ENCODE measurements at regions not wholly inside any gene's neighbourhood (a gene's known extent, or its start where the extent isn't known, plus 50 kb on each side); places are given as distances from the start of the nearest gene placed in this dataset.

GRCh38 chr2:187274146-187274545 is 173.9 kb downstream of the CALCRL start:
- Histone ChIP-seq H3K9me3 (ENCODE audit: control insufficient read depth, insufficient read depth, low read length) (no peaks in the 10 kb centered on the region), H3K27ac (ENCODE audit: low read depth, low read length) (no peak overlapping the region), H3K27me3 (ENCODE audit: control insufficient read depth, insufficient read depth, low read length) (no peaks in the 10 kb centered on the region), H3K4me1 (ENCODE audit: control insufficient read depth, insufficient read depth, low read length) (peaks cover 5% of the 10 kb centered on the region; the same call in 1 of the 2 replicates), H3K9ac (ENCODE audit: low read depth, low read length) (no peak overlapping the region), H3K4me3 (ENCODE audit: low read depth, low read length) (no peak overlapping the region), H3K36me3 (ENCODE audit: control insufficient read depth, insufficient read depth, low read length) (no peaks in the 10 kb centered on the region)

- Histone ChIP-seq H3K36me3 (ENCODE audit: control insufficient read depth, insufficient read depth, low read length) (no peaks in the 10 kb centered on the region), H3K9ac (ENCODE audit: low read depth, low read length) (no peak overlapping the region), H3K9me3 (ENCODE audit: control insufficient read depth, insufficient read depth, low read length) (no peaks in the 10 kb centered on the region), H3K27ac (ENCODE audit: low read depth, low read length) (no peak overlapping the region), H3K4me1 (ENCODE audit: control insufficient read depth, insufficient read depth, low read length) (peaks cover 4% of the 10 kb centered on the region; the same call in 1 of the 2 replicates), H3K4me3 (ENCODE audit: low read depth, low read length) (no peak overlapping the region), H3K27me3 (ENCODE audit: control insufficient read depth, insufficient read depth, low read length) (no peaks in the 10 kb centered on the region)
Observed at GRCh38 chr2:187272255-187272654, 175.8 kb downstream of the CALCRL start.

- no peak overlapping the region for H3K4me3 ChIP-seq (ENCODE audit: low read depth, low read length)
- no peak overlapping the region for H3K9ac ChIP-seq (ENCODE audit: low read depth, low read length)
- H3K27ac ChIP-seq (ENCODE audit: low read depth, low read length): no peak overlapping the region
- no peaks in the 10 kb centered on the region for H3K27me3 ChIP-seq (ENCODE audit: control insufficient read depth, insufficient read depth, low read length)
- no peaks in the 10 kb centered on the region for H3K36me3 ChIP-seq (ENCODE audit: control insufficient read depth, insufficient read depth, low read length)
- peaks cover 2% of the 10 kb centered on the region; the same call in 1 of the 2 replicates for H3K4me1 ChIP-seq (ENCODE audit: control insufficient read depth, insufficient read depth, low read length)
- no peaks in the 10 kb centered on the region for H3K9me3 ChIP-seq (ENCODE audit: control insufficient read depth, insufficient read depth, low read length)
Observed at GRCh38 chr2:187271825-187272224, 176.2 kb downstream of the CALCRL start.

- H3K27me3 ChIP-seq (ENCODE audit: control insufficient read depth, insufficient read depth, low read length): no peaks in the 10 kb centered on the region
- peaks cover 34% of the 10 kb centered on the region for H3K4me1 ChIP-seq (ENCODE audit: control insufficient read depth, insufficient read depth, low read length)
- no peak overlapping the region for H3K4me3 ChIP-seq (ENCODE audit: low read depth, low read length)
- H3K9me3 ChIP-seq (ENCODE audit: control insufficient read depth, insufficient read depth, low read length): no peaks in the 10 kb centered on the region
- no peak overlapping the region for H3K27ac ChIP-seq (ENCODE audit: low read depth, low read length)
- no peaks in the 10 kb centered on the region for H3K36me3 ChIP-seq (ENCODE audit: control insufficient read depth, insufficient read depth, low read length)
- H3K9ac ChIP-seq (ENCODE audit: low read depth, low read length): no peak overlapping the region
Observed at GRCh38 chr2:187266645-187267044, 181.4 kb downstream of the CALCRL start.

GRCh38 chr2:187266147-187266546 is 181.9 kb downstream of the CALCRL start:
- no peaks in the 10 kb centered on the region for H3K36me3 ChIP-seq (ENCODE audit: control insufficient read depth, insufficient read depth, low read length)
- no peak overlapping the region for H3K9ac ChIP-seq (ENCODE audit: low read depth, low read length)
- peaks cover 34% of the 10 kb centered on the region for H3K4me1 ChIP-seq (ENCODE audit: control insufficient read depth, insufficient read depth, low read length)
- H3K27ac ChIP-seq (ENCODE audit: low read depth, low read length): no peak overlapping the region
- H3K27me3 ChIP-seq (ENCODE audit: control insufficient read depth, insufficient read depth, low read length): no peaks in the 10 kb centered on the region
- no peak overlapping the region for H3K4me3 ChIP-seq (ENCODE audit: low read depth, low read length)
- H3K9me3 ChIP-seq (ENCODE audit: control insufficient read depth, insufficient read depth, low read length): no peaks in the 10 kb centered on the region

- Histone ChIP-seq H3K27ac (ENCODE audit: low read depth, low read length) (no peak overlapping the region), H3K4me1 (ENCODE audit: control insufficient read depth, insufficient read depth, low read length) (peaks cover 34% of the 10 kb centered on the region), H3K4me3 (ENCODE audit: low read depth, low read length) (no peak overlapping the region), H3K9me3 (ENCODE audit: control insufficient read depth, insufficient read depth, low read length) (no peaks in the 10 kb centered on the region), H3K36me3 (ENCODE audit: control insufficient read depth, insufficient read depth, low read length) (no peaks in the 10 kb centered on the region), H3K9ac (ENCODE audit: low read depth, low read length) (peak overlapping the region; percentile 48; the same call in 1 of the 2 replicates), H3K27me3 (ENCODE audit: control insufficient read depth, insufficient read depth, low read length) (no peaks in the 10 kb centered on the region)
Observed at GRCh38 chr2:187264612-187265011, 183.4 kb downstream of the CALCRL start.

GRCh38 chr2:187263675-187264560 is 184.1 kb downstream of the CALCRL start:
- Histone ChIP-seq H3K27me3 (ENCODE audit: control insufficient read depth, insufficient read depth, low read length) (no peaks in the 10 kb centered on the region), H3K9ac (ENCODE audit: low read depth, low read length) (peak overlapping the region; percentile 48; the same call in 1 of the 2 replicates), H3K4me1 (ENCODE audit: control insufficient read depth, insufficient read depth, low read length) (peaks cover 34% of the 10 kb centered on the region), H3K27ac (ENCODE audit: low read depth, low read length) (peak overlapping the region; percentile 53), H3K9me3 (ENCODE audit: control insufficient read depth, insufficient read depth, low read length) (no peaks in the 10 kb centered on the region), H3K4me3 (ENCODE audit: low read depth, low read length) (peak overlapping the region; percentile 22), H3K36me3 (ENCODE audit: control insufficient read depth, insufficient read depth, low read length) (no peaks in the 10 kb centered on the region)

- Histone ChIP-seq H3K9ac (ENCODE audit: low read depth, low read length) (no peak overlapping the region), H3K4me1 (ENCODE audit: control insufficient read depth, insufficient read depth, low read length) (peaks cover 34% of the 10 kb centered on the region), H3K36me3 (ENCODE audit: control insufficient read depth, insufficient read depth, low read length) (no peaks in the 10 kb centered on the region), H3K4me3 (ENCODE audit: low read depth, low read length) (no peak overlapping the region), H3K27me3 (ENCODE audit: control insufficient read depth, insufficient read depth, low read length) (no peaks in the 10 kb centered on the region), H3K27ac (ENCODE audit: low read depth, low read length) (no peak overlapping the region), H3K9me3 (ENCODE audit: control insufficient read depth, insufficient read depth, low read length) (no peaks in the 10 kb centered on the region)
Observed at GRCh38 chr2:187261705-187262104, 186.3 kb downstream of the CALCRL start.

- H3K9me3 ChIP-seq (ENCODE audit: control insufficient read depth, insufficient read depth, low read length): 0 out of 2 replicates have a peak, but pooled peaks cover 3% of the 10 kb centered on the region
- no peak overlapping the region for H3K9ac ChIP-seq (ENCODE audit: low read depth, low read length)
- no peak overlapping the region for H3K4me3 ChIP-seq (ENCODE audit: low read depth, low read length)
- no peaks in the 10 kb centered on the region for H3K36me3 ChIP-seq (ENCODE audit: control insufficient read depth, insufficient read depth, low read length)
- H3K4me1 ChIP-seq (ENCODE audit: control insufficient read depth, insufficient read depth, low read length): no peaks in the 10 kb centered on the region
- no peaks in the 10 kb centered on the region for H3K27me3 ChIP-seq (ENCODE audit: control insufficient read depth, insufficient read depth, low read length)
- H3K27ac ChIP-seq (ENCODE audit: low read depth, low read length): no peak overlapping the region
Observed at GRCh38 chr2:187252063-187252462, 196.0 kb downstream of the CALCRL start.

GRCh38 chr2:187250137-187250536 is 197.9 kb downstream of the CALCRL start:
- H3K36me3 ChIP-seq (ENCODE audit: control insufficient read depth, insufficient read depth, low read length): no peaks in the 10 kb centered on the region
- H3K9ac ChIP-seq (ENCODE audit: low read depth, low read length): no peak overlapping the region
- H3K27me3 ChIP-seq (ENCODE audit: control insufficient read depth, insufficient read depth, low read length): no peaks in the 10 kb centered on the region
- H3K9me3 ChIP-seq (ENCODE audit: control insufficient read depth, insufficient read depth, low read length): 0 out of 2 replicates have a peak, but pooled peaks cover 3% of the 10 kb centered on the region
- H3K27ac ChIP-seq (ENCODE audit: low read depth, low read length): no peak overlapping the region
- H3K4me1 ChIP-seq (ENCODE audit: control insufficient read depth, insufficient read depth, low read length): no peaks in the 10 kb centered on the region
- H3K4me3 ChIP-seq (ENCODE audit: low read depth, low read length): no peak overlapping the region

- Histone ChIP-seq H3K4me3 (ENCODE audit: low read depth, low read length) (no peak overlapping the region), H3K27me3 (ENCODE audit: control insufficient read depth, insufficient read depth, low read length) (no peaks in the 10 kb centered on the region), H3K9me3 (ENCODE audit: control insufficient read depth, insufficient read depth, low read length) (no peaks in the 10 kb centered on the region), H3K4me1 (ENCODE audit: control insufficient read depth, insufficient read depth, low read length) (peaks cover 14% of the 10 kb centered on the region), H3K27ac (ENCODE audit: low read depth, low read length) (no peak overlapping the region), H3K36me3 (ENCODE audit: control insufficient read depth, insufficient read depth, low read length) (no peaks in the 10 kb centered on the region), H3K9ac (ENCODE audit: low read depth, low read length) (no peak overlapping the region)
Observed at GRCh38 chr2:187233811-187234210, 214.2 kb downstream of the CALCRL start.
